Retina (tissue), 1 donor: ENCODE measurements at regions not wholly inside any gene's neighbourhood (a gene's known extent, or its start where the extent isn't known, plus 50 kb on each side); places are given as distances from the start of the nearest gene placed in this dataset.

ENCODE experiments used
- DNase-seq: peaks from one replicate; pipeline ENCODE4 v3.0.0-alpha.2; 2016

DNA sequence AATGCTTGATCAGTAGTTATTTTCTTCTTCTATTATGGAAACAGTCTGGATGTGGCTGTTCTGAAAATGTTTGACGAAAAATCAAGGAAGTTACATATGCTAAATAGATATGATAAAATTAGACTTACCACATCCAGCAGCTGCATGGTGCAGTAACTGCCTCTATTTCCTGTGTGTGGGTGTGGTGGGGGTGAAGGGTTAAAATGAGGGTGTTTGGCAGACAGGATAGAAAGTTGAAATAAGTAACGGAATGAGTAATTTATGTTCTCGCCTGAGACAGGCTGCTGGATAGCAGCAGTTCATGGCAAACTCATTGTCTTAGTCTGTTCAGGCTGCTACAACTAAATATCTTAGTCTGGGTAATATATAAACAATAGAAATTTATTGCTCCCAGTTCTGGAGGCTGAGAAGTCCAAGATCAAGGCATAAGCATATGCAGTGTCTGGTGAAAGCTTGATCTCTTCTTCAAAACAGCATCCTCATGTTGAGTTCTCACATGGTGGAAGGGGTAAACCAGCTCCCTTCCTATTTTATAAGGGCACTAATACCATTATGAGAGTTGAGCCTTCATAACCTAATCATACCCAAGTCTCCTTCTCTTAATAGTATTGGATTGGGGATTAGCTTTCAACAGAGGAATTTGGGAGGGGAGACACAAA is 1248.9 kb downstream of the SLITRK5 start:
- DNase-seq, result no peak

- DNase-seq, result no peak
Measured at GRCh38 chr13:88925954-88926353, 1254.8 kb downstream of the SLITRK5 start.

DNA sequence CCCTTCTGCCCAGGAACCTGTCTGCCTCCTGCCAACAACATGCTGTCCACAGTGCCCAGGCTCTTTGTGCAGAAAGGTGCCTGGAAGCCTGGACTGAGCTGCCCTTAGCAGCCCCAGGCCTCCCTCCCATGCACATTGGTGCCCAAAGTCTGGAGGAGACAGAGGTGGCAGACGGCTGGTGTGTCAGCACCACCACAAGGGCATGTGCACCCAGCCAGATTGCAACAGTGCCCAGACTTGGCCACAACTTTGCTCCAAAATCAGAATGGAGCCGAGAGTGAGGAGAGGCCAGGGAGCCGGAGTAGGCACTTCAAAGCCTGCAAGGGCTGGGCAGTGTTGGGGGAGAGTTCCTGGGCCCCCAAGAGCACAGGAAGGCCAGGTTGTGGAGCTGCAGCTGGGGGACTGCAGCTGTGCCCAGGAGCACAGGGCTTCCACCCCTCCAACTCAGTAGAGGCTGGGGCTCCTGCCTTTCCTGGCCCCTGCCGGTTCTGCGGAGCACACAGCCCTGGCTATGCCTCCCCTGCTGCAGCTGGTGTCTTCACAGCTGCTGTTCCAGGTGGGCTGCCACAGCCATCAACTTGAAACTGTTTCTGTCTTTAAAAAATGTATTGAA is 1255.8 kb downstream of the SLITRK5 start:
- no peak for DNase-seq

DNA sequence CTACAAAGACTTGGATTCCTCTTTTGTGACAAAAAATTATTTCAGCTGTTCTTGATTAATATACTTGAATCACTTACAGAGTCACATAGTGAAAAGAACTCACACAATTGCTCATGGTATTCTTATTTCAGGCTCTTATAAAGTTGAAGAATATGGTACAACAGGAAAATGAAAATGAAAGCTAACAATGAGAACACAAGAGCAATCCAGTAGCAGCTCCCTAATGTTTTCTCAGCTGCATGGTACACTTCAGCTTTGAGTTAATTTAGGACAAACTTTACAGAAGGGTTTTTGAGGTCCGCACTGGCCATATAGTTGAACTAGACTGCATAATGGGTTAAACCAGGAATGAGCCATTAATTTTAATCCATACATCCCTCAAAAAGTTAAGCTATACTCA is 1261.8 kb downstream of the SLITRK5 start:
- no peak for DNase-seq

DNA sequence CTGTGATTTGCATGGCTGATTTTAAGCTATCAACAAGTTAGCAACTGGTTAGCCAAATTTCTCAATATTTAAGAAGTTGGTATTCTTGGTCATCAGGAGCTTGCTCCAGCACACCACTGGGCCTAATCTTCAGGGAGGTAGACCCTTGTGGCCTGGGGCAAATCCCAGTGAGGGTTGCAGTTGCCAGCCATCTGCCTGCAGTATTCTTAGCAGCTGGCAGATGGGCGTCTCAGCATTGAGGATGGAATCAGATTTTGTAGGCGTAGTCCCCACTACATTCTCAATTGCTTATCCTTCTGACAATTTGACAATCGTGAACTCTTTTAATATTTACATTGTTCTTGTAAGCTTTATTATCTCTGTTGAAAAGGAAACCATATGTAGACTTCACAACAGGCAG is 1266.2 kb downstream of the SLITRK5 start:
- DNase-seq, result no peak

DNA sequence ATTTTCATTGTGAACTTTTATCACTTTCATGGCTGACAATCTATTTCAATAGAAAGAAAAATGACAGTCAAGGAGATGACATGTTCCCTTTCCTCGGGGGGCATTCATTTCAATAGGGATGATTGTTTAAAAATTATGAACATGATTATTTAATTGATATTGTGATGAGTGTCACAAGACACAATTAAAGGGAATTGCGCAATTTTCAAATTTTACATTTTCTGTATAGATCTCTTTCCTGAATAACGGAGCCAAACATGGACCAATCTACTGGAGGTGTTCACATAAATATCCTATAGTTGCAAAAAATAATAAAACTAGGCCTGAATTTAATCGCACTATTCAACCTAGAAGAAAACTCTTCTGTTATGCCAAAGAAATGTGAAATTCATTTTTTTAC is 1274.6 kb downstream of the SLITRK5 start:
- no peak for DNase-seq

- DNase-seq, result no peak
Measured at GRCh38 chr13:88948501-88948900, 1277.3 kb downstream of the SLITRK5 start.

- no peak for DNase-seq
Measured at GRCh38 chr13:88958821-88959220, 1287.7 kb downstream of the SLITRK5 start.

DNA sequence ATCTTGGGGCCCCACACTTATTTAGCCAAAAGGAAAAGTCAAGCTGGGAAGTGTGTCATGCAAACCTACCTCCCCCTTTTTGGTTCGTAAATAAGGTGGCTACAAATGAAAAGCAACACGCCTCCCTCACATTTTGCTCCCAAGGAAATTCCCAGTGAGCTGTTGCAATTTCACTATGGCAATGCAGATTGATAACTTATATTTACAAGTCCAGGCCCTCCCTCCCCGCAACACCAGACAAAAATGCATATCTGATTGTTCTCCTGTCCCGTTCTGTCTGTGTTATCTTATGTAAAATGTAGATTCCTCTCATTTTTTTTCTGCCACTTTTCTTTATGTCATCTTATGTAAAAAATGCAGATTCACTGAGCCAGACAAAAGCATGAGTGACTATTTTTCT is 1305.3 kb downstream of the SLITRK5 start:
- DNase-seq, result no peak

DNA sequence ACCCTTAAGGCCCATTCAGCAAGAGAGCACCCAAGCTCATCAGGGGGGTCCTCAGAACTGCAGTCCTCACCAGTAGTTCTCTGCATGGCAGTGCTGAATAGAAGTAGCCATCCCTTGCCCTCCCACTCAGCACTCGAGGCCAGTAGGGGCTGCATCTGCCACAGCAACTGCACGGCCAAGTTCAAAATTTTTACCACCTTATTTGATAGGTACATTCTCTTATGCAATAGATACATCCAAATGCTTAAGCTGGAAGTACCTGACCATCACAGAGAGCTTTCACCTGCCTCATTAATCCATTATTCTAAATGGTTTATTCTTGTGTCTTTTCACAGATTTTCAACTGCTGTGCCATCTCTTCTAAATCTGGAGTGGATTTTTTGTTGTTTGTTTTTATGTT is 1307.4 kb downstream of the SLITRK5 start:
- no peak for DNase-seq

GRCh38 chr13:88979465-88980175 is 1308.4 kb downstream of the SLITRK5 start:
- no peak for DNase-seq

DNA sequence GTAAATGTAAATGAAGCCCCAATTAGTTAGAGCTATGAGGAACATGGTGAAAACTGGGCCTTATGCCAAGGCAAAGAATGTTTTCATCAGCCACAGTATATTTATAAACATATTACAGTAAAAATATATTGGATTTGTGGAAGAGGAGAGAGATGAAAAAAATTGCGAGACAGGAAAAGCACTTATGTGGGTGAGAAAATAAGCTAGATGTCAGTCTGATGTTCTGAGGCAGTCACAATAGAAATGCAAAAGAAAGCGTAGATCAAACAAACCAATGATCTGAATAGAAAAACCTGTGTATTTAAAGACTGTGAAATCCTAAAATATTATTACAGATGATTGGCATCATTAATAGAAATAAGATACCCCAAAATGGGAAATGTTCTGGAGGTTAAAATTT is 1332.5 kb downstream of the SLITRK5 start:
- no peak for DNase-seq

DNA sequence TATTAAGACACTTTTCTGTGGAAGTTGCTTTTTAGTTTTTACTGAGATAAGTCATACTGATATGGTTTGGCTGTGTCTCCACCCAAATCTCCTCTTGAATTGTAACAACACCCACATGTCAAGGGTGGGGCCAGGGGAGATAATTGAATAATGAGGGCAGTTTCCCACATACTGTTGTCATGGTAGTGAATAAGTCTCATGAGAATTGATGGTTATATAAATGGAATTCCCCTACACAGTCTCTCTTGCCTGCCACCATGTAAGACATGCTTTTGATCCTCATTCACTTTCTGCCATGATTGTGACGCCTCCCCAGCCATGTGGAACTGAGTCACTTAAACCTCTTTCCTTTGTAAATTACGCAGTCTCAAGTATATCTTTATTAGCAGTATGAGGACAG is 1340.4 kb downstream of the SLITRK5 start:
- DNase-seq, result no peak

GRCh38 chr13:89027694-89028306 is 1356.6 kb downstream of the SLITRK5 start:
- no peak for DNase-seq

- DNase-seq, result no peak
Measured at GRCh38 chr13:89029062-89029461, 1357.9 kb downstream of the SLITRK5 start.

DNA sequence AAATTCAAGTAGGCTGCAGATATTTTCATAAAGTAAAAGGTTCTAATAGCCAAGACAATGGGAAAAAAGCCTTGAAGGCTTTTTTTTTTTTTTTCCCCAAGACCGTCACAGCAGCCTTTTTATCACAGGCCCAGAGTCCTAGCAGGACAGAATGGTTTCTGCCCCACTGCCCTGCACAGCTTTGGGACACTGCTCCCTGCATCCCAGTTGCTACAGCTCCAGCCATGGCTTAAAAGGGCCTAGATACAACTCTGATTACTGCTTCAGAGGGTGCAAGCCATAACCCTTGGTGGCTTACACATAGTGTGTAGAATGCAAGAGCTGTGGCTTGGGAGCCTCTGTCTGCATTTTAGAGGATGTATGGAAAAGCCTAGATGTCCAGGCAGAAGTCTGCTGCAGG is 1362.8 kb downstream of the SLITRK5 start:
- no peak for DNase-seq

- DNase-seq, result no peak
Measured at GRCh38 chr13:89052699-89053098, 1381.5 kb downstream of the SLITRK5 start.

DNA sequence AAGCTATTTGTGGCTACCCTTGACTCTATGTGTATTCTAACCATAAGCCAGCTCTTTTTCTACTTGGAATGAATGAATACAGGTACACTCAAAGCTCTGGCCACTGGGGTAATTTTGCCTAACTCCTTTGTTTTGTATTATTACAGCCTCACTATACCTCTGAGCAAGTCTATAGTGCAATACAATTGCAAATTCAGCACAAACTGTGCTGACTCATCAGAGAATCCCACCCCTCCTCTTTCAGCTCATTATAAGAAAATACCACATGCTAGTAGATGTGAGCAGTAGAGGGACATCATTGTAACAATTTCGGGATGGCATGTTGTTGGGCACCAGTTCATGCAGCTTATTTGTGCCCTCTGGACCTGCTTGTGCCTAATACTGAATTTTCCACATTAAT is 1382.2 kb downstream of the SLITRK5 start:
- DNase-seq, result no peak

- DNase-seq, result no peak
Measured at GRCh38 chr13:89057274-89057673, 1386.1 kb downstream of the SLITRK5 start.

GRCh38 chr13:89057862-89058261 is 1386.7 kb downstream of the SLITRK5 start:
- DNase-seq, result no peak

DNA sequence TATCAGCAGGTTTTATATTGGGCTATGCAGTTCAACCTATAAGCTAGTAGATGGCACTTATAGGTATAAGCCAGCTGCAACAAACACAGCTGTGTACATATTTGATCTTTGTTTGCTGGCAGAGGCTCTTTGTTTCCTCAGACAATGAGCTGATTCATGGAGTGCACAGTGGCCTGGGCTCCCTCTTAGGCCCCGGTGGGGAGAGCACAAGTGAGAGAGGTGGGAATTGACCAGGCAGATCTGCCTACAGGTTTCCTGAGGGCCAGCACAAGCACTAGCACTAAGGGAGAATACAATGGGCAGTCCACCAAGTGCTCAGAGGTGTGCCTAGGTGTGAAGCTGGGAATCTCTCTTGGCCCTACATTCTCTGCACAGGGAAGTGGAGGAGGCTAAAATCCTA is 1390.7 kb downstream of the SLITRK5 start:
- no peak for DNase-seq

DNA sequence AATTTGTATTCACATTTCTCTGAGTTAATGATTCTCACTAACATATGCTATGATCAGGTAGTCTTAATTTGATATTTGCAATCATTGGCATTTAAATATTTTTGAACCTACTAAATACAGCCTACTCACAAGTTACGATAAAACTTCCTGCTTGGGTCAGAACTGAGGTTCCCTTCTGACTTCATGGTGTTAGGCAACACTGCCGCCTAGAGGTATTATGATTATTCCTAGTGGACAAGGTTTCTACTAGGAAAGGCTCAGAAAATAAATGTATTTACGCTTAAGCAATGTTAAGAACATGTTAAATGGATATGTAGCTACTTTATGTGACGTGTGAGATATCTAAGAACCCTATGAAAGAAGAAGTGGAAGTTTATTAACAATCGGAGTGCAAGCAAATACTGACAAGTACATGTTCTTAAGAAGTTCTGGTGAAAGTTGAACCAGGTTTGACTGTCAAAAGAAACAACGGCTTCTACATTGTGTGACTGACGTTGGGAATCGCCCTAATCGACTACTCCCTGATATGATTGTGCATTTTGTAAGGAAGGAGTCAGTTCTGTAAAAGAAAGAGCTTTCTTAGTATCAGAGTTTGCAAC is 1395.8 kb downstream of the SLITRK5 start:
- DNase-seq, result peak; percentile 11

DNA sequence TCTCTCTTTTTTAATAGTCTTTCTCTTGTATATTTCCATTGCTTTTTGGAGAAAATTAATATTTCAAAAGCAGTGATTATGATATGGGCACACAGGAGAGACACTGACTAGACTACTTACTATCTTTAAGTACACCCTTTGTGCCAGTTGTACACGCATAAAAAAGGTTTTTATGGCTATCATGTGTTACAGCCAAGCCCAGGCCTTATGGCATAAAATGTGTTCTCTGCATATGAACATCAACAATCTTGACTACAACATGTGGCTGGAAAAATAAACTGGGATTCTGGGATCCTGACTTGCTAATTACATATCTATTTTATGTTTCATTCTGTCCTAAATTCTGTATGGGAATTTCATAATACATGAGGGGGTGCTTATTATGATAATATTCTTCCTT is 1401.8 kb downstream of the SLITRK5 start:
- no peak for DNase-seq

DNA sequence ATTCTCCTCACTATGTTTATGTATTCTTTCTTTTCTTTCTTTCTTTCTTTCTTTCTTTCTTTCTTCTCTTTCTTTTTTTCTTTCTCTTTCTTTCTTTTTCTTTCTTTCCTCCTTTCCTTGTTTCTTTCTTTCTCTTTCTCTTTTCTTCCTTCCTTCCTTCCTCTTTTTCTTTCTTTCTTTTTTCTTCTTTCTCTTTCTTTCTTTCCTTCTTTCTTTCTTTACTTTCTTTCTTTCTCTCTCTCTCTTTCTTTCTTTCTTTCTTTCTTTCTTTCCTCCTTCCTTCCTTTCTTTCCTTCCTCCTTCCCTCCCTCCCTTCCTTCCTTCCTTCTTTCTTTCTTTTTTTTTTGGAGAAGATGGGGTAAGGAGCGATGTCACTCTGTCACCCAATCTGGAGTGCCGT is 1405.5 kb downstream of the SLITRK5 start:
- DNase-seq, result no peak
